ENCODE measurements at regions not wholly inside any gene's neighbourhood (a gene's known extent, or its start where the extent isn't known, plus 50 kb on each side); places are given as distances from the start of the nearest gene placed in this dataset.

DNA sequence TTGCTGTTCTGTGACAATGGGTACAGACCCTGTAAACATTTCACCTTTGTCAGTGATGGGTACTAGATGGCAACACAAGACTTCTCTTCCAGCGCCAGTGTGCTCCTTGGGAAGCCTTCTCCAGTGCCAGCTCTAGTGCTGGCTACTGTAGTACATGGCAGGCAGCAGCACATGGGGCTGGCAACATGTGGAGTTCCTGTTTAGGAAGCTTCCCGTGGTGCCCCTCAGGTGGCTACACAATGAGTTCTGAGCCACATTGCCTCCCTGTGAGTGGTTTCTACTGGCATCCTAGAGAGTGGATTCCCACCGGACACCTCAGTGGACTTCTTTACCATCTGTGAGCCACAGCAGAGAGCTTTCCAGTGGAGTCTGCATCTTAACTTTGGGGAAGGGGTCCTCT lies 302.1 kb downstream of the CYRIA start:
- TF ChIP-seq, protein P1, sequence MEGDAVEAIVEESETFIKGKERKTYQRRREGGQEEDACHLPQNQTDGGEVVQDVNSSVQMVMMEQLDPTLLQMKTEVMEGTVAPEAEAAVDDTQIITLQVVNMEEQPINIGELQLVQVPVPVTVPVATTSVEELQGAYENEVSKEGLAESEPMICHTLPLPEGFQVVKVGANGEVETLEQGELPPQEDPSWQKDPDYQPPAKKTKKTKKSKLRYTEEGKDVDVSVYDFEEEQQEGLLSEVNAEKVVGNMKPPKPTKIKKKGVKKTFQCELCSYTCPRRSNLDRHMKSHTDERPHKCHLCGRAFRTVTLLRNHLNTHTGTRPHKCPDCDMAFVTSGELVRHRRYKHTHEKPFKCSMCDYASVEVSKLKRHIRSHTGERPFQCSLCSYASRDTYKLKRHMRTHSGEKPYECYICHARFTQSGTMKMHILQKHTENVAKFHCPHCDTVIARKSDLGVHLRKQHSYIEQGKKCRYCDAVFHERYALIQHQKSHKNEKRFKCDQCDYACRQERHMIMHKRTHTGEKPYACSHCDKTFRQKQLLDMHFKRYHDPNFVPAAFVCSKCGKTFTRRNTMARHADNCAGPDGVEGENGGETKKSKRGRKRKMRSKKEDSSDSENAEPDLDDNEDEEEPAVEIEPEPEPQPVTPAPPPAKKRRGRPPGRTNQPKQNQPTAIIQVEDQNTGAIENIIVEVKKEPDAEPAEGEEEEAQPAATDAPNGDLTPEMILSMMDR (IDR thresholded peaks at IDR 0.05 in 8 of 11, conservative IDR thresholded peaks at IDR 0.05 in 3 of 11): no peak
- TF ChIP-seq POLR2A (IDR thresholded peaks at IDR 0.05): no peak
- TF ChIP-seq POLR2AphosphoS5 (IDR thresholded peaks at IDR 0.05): no peak
